ENCODE measurements at regions not wholly inside any gene's neighbourhood (a gene's known extent, or its start where the extent isn't known, plus 50 kb on each side); places are given as distances from the start of the nearest gene placed in this dataset.

GRCh38 chr6:167238146-167238693 lies 52.9 kb upstream of the UNC93A start:
- Histone ChIP-seq H3F3A (replicated peaks; ENCODE audit: insufficient read depth) (no peaks in the 10 kb centered on the region), H3K27ac (ENCODE audit: low read depth in 2 of 2, low read length in 1 of 2) (no peak overlapping the region), H3K27me3 (ENCODE audit: insufficient read depth) (no peaks in the 10 kb centered on the region), H3K36me3 (replicated peaks in 1 of 2; ENCODE audit: control insufficient read depth in 1 of 2, insufficient read depth in 2 of 2, low read length in 1 of 2) (no peaks in the 10 kb centered on the region), H3K9me2 (no peaks in the 10 kb centered on the region), H3K4me2 (no peak overlapping the region), H4K20me1 (ENCODE audit: insufficient read depth) (no peaks in the 10 kb centered on the region), H3K79me2 (ENCODE audit: insufficient read depth) (no peaks in the 10 kb centered on the region), H3K4me1 (ENCODE audit: control insufficient read depth in 1 of 2, insufficient read depth in 2 of 2, low read depth in 1 of 2, low read length in 1 of 2) (peaks cover 0 to 28% of the 10 kb centered on the region in 2 experiments; a peak in 2 of 4 replicates), H3K9me3 (no peaks in the 10 kb centered on the region), H3K4me3 (ENCODE audit: low read depth in 2 of 2, low read length in 1 of 2) (no peak overlapping the region), H2AFZ (ENCODE audit: low read depth) (no peak overlapping the region), H3K9ac (no peak overlapping the region)
- DNase-seq = no peak
- ChIA-PET CTCF (no interaction called here), POLR2A (no interaction called here)
- TF ChIP-seq MAX (IDR thresholded peaks at IDR 0.05; ENCODE audit: low read depth) = no peak
- TF ChIP-seq JUND (IDR thresholded peaks at IDR 0.05) = no peak
- TF ChIP-seq, protein P1, sequence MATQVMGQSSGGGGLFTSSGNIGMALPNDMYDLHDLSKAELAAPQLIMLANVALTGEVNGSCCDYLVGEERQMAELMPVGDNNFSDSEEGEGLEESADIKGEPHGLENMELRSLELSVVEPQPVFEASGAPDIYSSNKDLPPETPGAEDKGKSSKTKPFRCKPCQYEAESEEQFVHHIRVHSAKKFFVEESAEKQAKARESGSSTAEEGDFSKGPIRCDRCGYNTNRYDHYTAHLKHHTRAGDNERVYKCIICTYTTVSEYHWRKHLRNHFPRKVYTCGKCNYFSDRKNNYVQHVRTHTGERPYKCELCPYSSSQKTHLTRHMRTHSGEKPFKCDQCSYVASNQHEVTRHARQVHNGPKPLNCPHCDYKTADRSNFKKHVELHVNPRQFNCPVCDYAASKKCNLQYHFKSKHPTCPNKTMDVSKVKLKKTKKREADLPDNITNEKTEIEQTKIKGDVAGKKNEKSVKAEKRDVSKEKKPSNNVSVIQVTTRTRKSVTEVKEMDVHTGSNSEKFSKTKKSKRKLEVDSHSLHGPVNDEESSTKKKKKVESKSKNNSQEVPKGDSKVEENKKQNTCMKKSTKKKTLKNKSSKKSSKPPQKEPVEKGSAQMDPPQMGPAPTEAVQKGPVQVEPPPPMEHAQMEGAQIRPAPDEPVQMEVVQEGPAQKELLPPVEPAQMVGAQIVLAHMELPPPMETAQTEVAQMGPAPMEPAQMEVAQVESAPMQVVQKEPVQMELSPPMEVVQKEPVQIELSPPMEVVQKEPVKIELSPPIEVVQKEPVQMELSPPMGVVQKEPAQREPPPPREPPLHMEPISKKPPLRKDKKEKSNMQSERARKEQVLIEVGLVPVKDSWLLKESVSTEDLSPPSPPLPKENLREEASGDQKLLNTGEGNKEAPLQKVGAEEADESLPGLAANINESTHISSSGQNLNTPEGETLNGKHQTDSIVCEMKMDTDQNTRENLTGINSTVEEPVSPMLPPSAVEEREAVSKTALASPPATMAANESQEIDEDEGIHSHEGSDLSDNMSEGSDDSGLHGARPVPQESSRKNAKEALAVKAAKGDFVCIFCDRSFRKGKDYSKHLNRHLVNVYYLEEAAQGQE (IDR thresholded peaks at IDR 0.05; ENCODE audit: low read depth, low read length) = no peak
- no peak for TF ChIP-seq TEAD4 (IDR thresholded peaks at IDR 0.05; ENCODE audit: borderline replicate concordance, insufficient read depth)
- TF ChIP-seq POLR2AphosphoS5 (IDR thresholded peaks at IDR 0.05; ENCODE audit: low read depth, low read length) = no peak
- TF ChIP-seq FOSL2 (IDR thresholded peaks at IDR 0.05; ENCODE audit: borderline replicate concordance, low read depth) = no peak
- no peak for TF ChIP-seq EP300 (IDR thresholded peaks at IDR 0.05; ENCODE audit: borderline replicate concordance in 1 of 2, low read depth in 1 of 2, low read length in 1 of 2)
- 67% methylated on average over 12 of the region's 14 CpGs for WGBS (ENCODE audit: low lambda C conversion rate)

DNA sequence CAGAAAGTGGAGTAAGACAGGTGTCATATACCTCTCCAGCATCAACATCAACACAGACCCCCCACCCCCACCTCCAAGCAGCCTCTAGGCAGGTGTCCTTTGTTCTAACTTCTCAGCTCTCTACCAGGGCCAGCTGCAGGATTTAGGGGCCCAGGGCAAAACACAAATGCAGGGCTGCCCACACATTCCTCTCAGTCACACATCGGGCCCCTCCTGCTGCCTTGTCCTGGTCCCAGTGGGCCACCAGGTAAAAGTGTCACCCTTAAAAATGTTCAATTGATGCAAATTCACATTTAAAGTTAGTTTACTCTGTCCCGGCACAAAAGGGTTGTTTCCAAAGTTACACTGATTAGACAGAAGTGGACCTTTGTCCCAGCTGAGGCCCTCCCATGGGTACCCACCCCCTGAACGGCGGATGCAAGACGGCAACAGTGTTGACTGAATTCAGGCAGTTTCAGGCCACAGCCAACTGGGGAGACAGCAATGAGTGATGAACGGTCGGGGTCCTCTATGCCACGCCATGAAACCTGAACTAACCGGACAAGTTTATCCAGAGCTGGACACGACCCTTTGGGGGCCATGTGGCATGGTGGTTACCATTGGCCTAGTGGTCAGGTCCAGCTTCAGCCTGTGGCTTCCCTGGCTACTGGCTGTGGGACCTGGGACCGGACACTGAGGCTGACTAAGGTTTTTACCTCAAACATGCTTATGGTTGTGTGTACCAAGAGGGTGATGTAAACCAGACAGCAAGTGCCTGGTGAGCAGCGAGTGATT lies 52.2 kb upstream of the UNC93A start:
- H3K9me2 ChIP-seq = no peaks in the 10 kb centered on the region
- H3K4me2 ChIP-seq = no peak overlapping the region
- no peaks in the 10 kb centered on the region for H4K20me1 ChIP-seq (ENCODE audit: insufficient read depth)
- H3K27ac ChIP-seq (ENCODE audit: low read depth in 2 of 2, low read length in 1 of 2) = no peak overlapping the region
- POLR2A ChIA-PET = no interaction called here
- no peaks in the 10 kb centered on the region for H3K79me2 ChIP-seq (ENCODE audit: insufficient read depth)
- H3K9ac ChIP-seq = no peak overlapping the region
- no peaks in the 10 kb centered on the region for H3K9me3 ChIP-seq
- H3K27me3 ChIP-seq (ENCODE audit: insufficient read depth) = no peaks in the 10 kb centered on the region
- CTCF ChIA-PET = interaction anchor here (1.4 kb wide), 1 partner anchor 9 kb away, joined by 4 read pairs; no protein-coding TSS in a partner anchor
- no peaks in the 10 kb centered on the region for H3F3A ChIP-seq (replicated peaks; ENCODE audit: insufficient read depth)
- 63% methylated on average over 7 of the region's 12 CpGs for whole genome bisulfite sequencing (ENCODE audit: low lambda C conversion rate)
- peaks cover 0 to 28% of the 10 kb centered on the region in 2 experiments; a peak in 2 of 4 replicates for H3K4me1 ChIP-seq (ENCODE audit: control insufficient read depth in 1 of 2, insufficient read depth in 2 of 2, low read depth in 1 of 2, low read length in 1 of 2)
- no peak overlapping the region for H2AFZ ChIP-seq (ENCODE audit: low read depth)
- no peak overlapping the region for H3K4me3 ChIP-seq (ENCODE audit: low read depth in 2 of 2, low read length in 1 of 2)
- H3K36me3 ChIP-seq (replicated peaks in 1 of 2; ENCODE audit: control insufficient read depth in 1 of 2, insufficient read depth in 2 of 2, low read length in 1 of 2) = no peaks in the 10 kb centered on the region
- DNase-seq = no peak
- TF ChIP-seq GATA2 (CRISPR knock-in tag; IDR thresholded peaks at IDR 0.05) (no peak), EZH2phosphoT487 (IDR thresholded peaks at IDR 0.05; ENCODE audit: borderline replicate concordance, low read depth) (no peak), NFIC (IDR thresholded peaks at IDR 0.05; ENCODE audit: borderline replicate concordance) (no peak), CTCF (IDR thresholded peaks at IDR 0.05) (no peak), MEF2A (IDR thresholded peaks at IDR 0.05; ENCODE audit: borderline replicate concordance, low read depth) (no peak), IRF3 (IDR thresholded peaks at IDR 0.05; ENCODE audit: low read depth, low read length) (no peak), YY1 (IDR thresholded peaks at IDR 0.05; ENCODE audit: low read depth) (no peak), JUND (IDR thresholded peaks at IDR 0.05) (no peak), FOSL2 (IDR thresholded peaks at IDR 0.05; ENCODE audit: borderline replicate concordance, low read depth) (no peak), RXRA (IDR thresholded peaks at IDR 0.05; ENCODE audit: borderline replicate concordance, low read depth) (no peak)

Data from SK-N-SH (cell line).